NB4 (cell line): ENCODE measurements at regions not wholly inside any gene's neighbourhood (a gene's known extent, or its start where the extent isn't known, plus 50 kb on each side); places are given as distances from the start of the nearest gene placed in this dataset.

Source experiments
- CTCF ChIP-seq: IDR thresholded peaks from one replicate; pipeline ENCODE4 v1.5.1; 2012; ENCODE audit warnings: low read depth, low read length
- POLR2A ChIP-seq: IDR thresholded peaks from 2 replicates; pipeline ENCODE4 v1.6.1; 2011; ENCODE audit warnings: mild to moderate bottlenecking; ENCODE audit not compliant: insufficient read length; ENCODE audit errors: extremely low read depth

- TF ChIP-seq CTCF (no peak), POLR2A (no peak)
These were observed 328.7 kb upstream of the ZFP42 start for GRCh38 chr4:187666697-187667494.
